ENCODE measurements at regions not wholly inside any gene's neighbourhood (a gene's known extent, or its start where the extent isn't known, plus 50 kb on each side); places are given as distances from the start of the nearest gene placed in this dataset.

GRCh38 chr3:31373681-31374080 lies 159.0 kb upstream of the STT3B start:
- Histone ChIP-seq H3K36me3 (replicated peaks in 1 of 2; ENCODE audit: control insufficient read depth in 1 of 2, insufficient read depth in 2 of 2, low read length in 2 of 2) (no peaks in the 10 kb centered on the region), H3K4me2 (ENCODE audit: low read depth, low read length) (no peak overlapping the region), H4K20me1 (ENCODE audit: insufficient read depth, low read length) (no peaks in the 10 kb centered on the region), H2AFZ (ENCODE audit: low read length) (no peak overlapping the region), H3K4me3 (replicated peaks in 1 of 3; ENCODE audit: insufficient read depth in 1 of 3, low read depth in 2 of 3, low read length in 3 of 3) (no peak overlapping the region), H3K27ac (ENCODE audit: extremely low read length, insufficient read depth, low read length) (no peak overlapping the region), H3K9ac (ENCODE audit: insufficient read depth, low read depth, low read length) (no peak overlapping the region), H3K4me1 (ENCODE audit: insufficient read depth, low read length) (peaks cover 82% of the 10 kb centered on the region), H3K79me2 (ENCODE audit: insufficient read depth, low read length) (no peaks in the 10 kb centered on the region), H3K27me3 (ENCODE audit: control insufficient read depth in 1 of 2, insufficient read depth in 2 of 2, low read length in 2 of 2) (no peaks in the 10 kb centered on the region; a peak in 1 of 5 replicates), H3K9me3 (ENCODE audit: low read length) (no peaks in the 10 kb centered on the region)
- ATAC-seq (no peak), FAIRE-seq (no peak), DNase-seq (ENCODE audit: low spot score) (no peak)
- ChIA-PET POLR2A (no interaction called here), CTCF (ENCODE audit: low intra/inter-chr PET ratio, low total read pairs) (no interaction called here)
- BruUV-seq (replicated peaks) = no TSS peak
- TF ChIP-seq ZNF574 (CRISPR knock-in tag; IDR thresholded peaks at IDR 0.05) = no peak
- TF ChIP-seq ZNF629 (CRISPR knock-in tag; conservative IDR thresholded peaks at IDR 0.05) = 0 out of 2 replicates have a peak, but pooled peaks have one; percentile 22
- intact Hi-C loops (cut with micrococcal nuclease; ENCODE audit: unreplicated experiment) = no loop called here
- in situ Hi-C loops (cut with HindIII; ENCODE audit: extremely low pct_ligation_motif_present, low pct_unique_long_range_greater_than_20kb) = no loop called here
- 98% methylated on average over 3 of the region's 3 CpGs for WGBS (ENCODE audit: low lambda C conversion rate)

GRCh38 chr3:31377045-31377642 lies 155.6 kb upstream of the STT3B start:
- peak; percentile 98 for ATAC-seq
- Histone ChIP-seq H3K79me2 (ENCODE audit: insufficient read depth, low read length) (no peaks in the 10 kb centered on the region), H3K27ac (ENCODE audit: extremely low read length, insufficient read depth, low read length) (peak overlapping the region; percentile 74), H3K9ac (ENCODE audit: insufficient read depth, low read depth, low read length) (peak overlapping the region; percentile 36), H3K4me2 (ENCODE audit: low read depth, low read length) (peak overlapping the region; percentile 55), H3K4me3 (replicated peaks in 1 of 3; ENCODE audit: insufficient read depth in 1 of 3, low read depth in 2 of 3, low read length in 3 of 3) (no peak overlapping the region; a peak in 1 of 6 replicates), H2AFZ (ENCODE audit: low read length) (no peak overlapping the region), H3K27me3 (ENCODE audit: control insufficient read depth in 1 of 2, insufficient read depth in 2 of 2, low read length in 2 of 2) (no peaks in the 10 kb centered on the region; a peak in 1 of 5 replicates), H3K4me1 (ENCODE audit: insufficient read depth, low read length) (peaks cover 50% of the 10 kb centered on the region), H3K9me3 (ENCODE audit: low read length) (no peaks in the 10 kb centered on the region), H3K36me3 (replicated peaks in 1 of 2; ENCODE audit: control insufficient read depth in 1 of 2, insufficient read depth in 2 of 2, low read length in 2 of 2) (no peaks in the 10 kb centered on the region), H4K20me1 (ENCODE audit: insufficient read depth, low read length) (no peaks in the 10 kb centered on the region)
- POLR2A ChIA-PET = interaction anchor here (1.2 to 2.6 kb wide), 5 partner anchors 9 to 155 kb away, joined by 4 to 19 read pairs (median 6); partner anchors contain the start of gene STT3B
- in situ Hi-C loops (cut with HindIII; ENCODE audit: extremely low pct_ligation_motif_present, low pct_unique_long_range_greater_than_20kb) (loop anchor here (5.0 kb wide), 1 partner anchor 85 kb away; no protein-coding TSS in a partner anchor), intact Hi-C loops (cut with micrococcal nuclease; ENCODE audit: unreplicated experiment) (loop anchor here (1.0 to 5.0 kb wide), 3 partner anchors 31 to 155 kb away; partner anchors contain the start of gene STT3B)
- FAIRE-seq = peak; percentile 99
- CTCF ChIA-PET (ENCODE audit: low intra/inter-chr PET ratio, low total read pairs) = no interaction called here
- 4% methylated on average over 5 of the region's 5 CpGs for WGBS (ENCODE audit: low lambda C conversion rate)
- no TSS peak for BruUV-seq (replicated peaks)
- DNase-seq (ENCODE audit: low spot score) = peak; percentile 100
- TF ChIP-seq STAG1 (CRISPR knock-in tag; IDR thresholded peaks at IDR 0.05) (peak; percentile 38), HNF4G (IDR thresholded peaks at IDR 0.05; ENCODE audit: borderline replicate concordance, low read depth, low read length) (peak; percentile 90), HNF4G (CRISPR knock-in tag; IDR thresholded peaks at IDR 0.05; ENCODE audit: borderline replicate concordance, low read depth) (no peak; the same call in 1 of the 2 replicates), HES4 (CRISPR knock-in tag; IDR thresholded peaks at IDR 0.05; ENCODE audit: borderline replicate concordance) (no peak), PHF5A (CRISPR knock-in tag; IDR thresholded peaks at IDR 0.05; ENCODE audit: low read depth, unreplicated experiment) (peak; percentile 95), IRF2 (CRISPR knock-in tag; IDR thresholded peaks at IDR 0.05) (peak; percentile 84), ZNF784 (CRISPR knock-in tag; IDR thresholded peaks at IDR 0.05; ENCODE audit: borderline replicate concordance) (peak; percentile 77; the same call in 1 of the 2 replicates), CREM (IDR thresholded peaks at IDR 0.05) (peak; percentile 97), CREM (CRISPR knock-in tag; IDR thresholded peaks at IDR 0.05) (no peak), ZSCAN31 (CRISPR knock-in tag; IDR thresholded peaks at IDR 0.05; ENCODE audit: low read depth) (peak; percentile 73), HBP1 (CRISPR knock-in tag; IDR thresholded peaks at IDR 0.05; ENCODE audit: low read depth) (peak; percentile 80; the same call in 1 of the 2 replicates), TARDBP (CRISPR knock-in tag; IDR thresholded peaks at IDR 0.05) (peak; percentile 92)

Data from HepG2 (cell line).